Adipose tissue (tissue), 3 donors: ENCODE measurements at regions not wholly inside any gene's neighbourhood (a gene's known extent, or its start where the extent isn't known, plus 50 kb on each side); places are given as distances from the start of the nearest gene placed in this dataset.
"Not testable (repeated sequence)": the region's sequence is repeated elsewhere in the genome, so short reads cannot be mapped to it uniquely, and the experiment has no call there.

Experiments
- H3K27ac ChIP-seq: one replicate; pipeline ENCODE4 v1.5.1; 2013; ENCODE audit warnings: low read depth, low read length
- WGBS, 3 donors: extraction: QIAGEN DNeasy Blood & Tissue Kit; methylation state at CpG; one replicate each; pipeline ENCODE4 v1.1.7; 2013; 5-methylcytosine and 5-hydroxymethylcytosine counted together
- donor health status: healthy with polysubstance abuse.
- donor health status: Bipolar disorder and iron deficiency.
- donor health status: healthy.

GRCh38 chr5:135279328-135279727 is 119.7 kb downstream of the MACROH2A1 start:
- WGBS, 3 donors, result 72 to 87% (median 76%) methylated on average over 4 of the region's 4 CpGs
- no peak overlapping the region for H3K27ac ChIP-seq

GRCh38 chr5:135276151-135276550 is 122.9 kb downstream of the MACROH2A1 start:
- 61 to 65% (median 64%) methylated on average over 6 of the region's 6 CpGs for WGBS, 3 donors

DNA sequence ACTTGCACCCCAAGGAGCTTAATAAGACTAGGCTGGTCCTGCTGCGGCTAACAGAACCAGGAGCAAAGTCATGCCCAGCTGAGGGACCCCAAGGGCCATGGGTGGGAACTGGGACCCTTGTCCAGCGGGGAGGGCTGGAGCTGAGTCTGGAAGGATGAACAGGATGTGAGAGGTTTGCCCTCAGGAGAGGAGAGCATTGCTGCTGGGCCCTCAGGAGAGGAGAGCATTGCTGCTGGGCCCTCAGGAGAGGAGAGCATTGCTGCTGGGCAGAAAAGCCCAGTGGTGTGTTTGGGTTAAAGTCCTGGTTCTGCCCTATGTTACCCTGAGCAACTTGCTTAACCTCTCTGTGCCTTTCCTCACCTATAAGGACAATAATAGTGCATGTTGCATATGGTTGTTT is 125.8 kb downstream of the MACROH2A1 start:
- 85 to 96% (median 95%) methylated on average over 2 of the region's 2 CpGs for WGBS, 3 donors
- H3K27ac ChIP-seq, result no peak overlapping the region

More at GRCh38 chr5:135276151-135276550, 122.9 kb downstream of the MACROH2A1 start:
- H3K27ac ChIP-seq, result no peak overlapping the region

GRCh38 chr5:135272311-135272805 is 126.7 kb downstream of the MACROH2A1 start:
- 82 to 87% (median 87%) methylated on average over 10 to 11 of the region's 11 CpGs for WGBS, 3 donors

DNA sequence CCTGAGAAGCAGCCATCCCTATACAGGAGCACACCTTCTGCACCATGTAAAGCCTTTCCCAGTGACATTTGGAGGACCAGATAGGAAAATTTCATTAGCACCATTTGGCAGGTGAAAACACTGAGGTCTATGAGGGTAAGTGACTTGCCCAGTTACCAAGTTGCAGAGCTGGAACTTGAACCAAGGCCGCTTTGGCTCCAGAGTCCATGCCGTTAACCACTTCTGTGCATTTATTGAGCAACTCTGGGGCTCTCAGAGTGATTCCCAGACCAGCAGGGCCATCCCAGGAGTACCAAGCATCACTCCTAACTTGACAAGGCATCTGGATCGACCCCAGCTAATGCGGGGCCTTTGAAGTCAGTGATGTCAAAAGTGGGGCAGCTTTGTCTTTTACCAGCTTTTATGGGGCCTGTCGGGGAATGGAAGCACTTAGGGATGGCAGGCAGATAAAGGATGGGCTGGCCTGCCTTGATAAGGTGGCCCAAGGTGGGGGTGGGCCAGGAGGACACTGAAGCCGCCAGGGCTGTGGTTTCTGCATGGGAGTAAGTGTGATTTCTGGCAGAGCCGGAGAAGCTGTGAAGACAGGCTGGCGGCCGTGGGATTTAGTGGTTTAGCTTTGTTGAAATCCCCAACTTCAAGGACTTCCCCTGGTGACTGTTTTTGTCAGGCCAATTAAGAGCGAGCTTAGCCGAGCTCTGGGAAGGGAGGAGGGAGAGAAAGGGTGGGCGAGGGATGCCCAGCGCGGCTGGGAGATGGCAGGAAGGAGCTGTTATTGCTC is 127.3 kb downstream of the MACROH2A1 start:
- 47 to 52% (median 50%) methylated on average over 14 of the region's 14 CpGs for WGBS, 3 donors
- H3K27ac ChIP-seq, result no peak overlapping the region

More at GRCh38 chr5:135272311-135272805, 126.7 kb downstream of the MACROH2A1 start:
- no peak overlapping the region for H3K27ac ChIP-seq

DNA sequence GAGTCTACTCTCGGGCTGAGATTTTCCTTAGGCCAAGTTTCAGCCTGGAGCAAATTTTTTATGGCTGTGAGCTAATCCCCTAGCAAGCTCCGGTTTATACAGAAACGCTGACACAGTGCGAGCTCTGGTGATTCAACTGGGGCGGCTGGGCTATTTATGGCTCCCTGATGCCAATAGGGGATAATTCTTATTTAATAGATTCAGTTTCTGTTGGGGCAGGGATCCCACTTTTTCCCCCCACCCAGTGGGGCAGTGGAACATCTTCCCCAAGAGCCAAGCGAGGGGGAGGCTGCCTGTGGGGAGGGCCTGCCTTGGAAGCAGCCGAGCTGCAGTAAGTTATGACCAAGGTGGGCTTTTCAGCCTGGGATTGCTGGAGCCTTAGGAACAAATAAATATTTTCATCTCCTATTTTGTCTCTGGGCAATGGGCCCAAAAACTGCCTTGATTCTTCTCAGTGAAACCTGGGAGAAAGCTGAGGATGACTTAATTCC is 129.1 kb downstream of the MACROH2A1 start:
- 56 to 83% (median 71%) methylated on average over 7 of the region's 7 CpGs for WGBS, 3 donors
- H3K27ac ChIP-seq, result no peak overlapping the region

- WGBS, 3 donors, result 84 to 87% (median 85%) methylated on average over 2 of the region's 2 CpGs
- H3K27ac ChIP-seq, result no peak overlapping the region
These were observed 129.8 kb downstream of the MACROH2A1 start for GRCh38 chr5:135269199-135269598.

- WGBS, 3 donors, result 63 to 75% (median 70%) methylated on average over 5 of the region's 5 CpGs
- H3K27ac ChIP-seq, result no peak overlapping the region
These were observed 132.1 kb downstream of the MACROH2A1 start for GRCh38 chr5:135266975-135267374.

DNA sequence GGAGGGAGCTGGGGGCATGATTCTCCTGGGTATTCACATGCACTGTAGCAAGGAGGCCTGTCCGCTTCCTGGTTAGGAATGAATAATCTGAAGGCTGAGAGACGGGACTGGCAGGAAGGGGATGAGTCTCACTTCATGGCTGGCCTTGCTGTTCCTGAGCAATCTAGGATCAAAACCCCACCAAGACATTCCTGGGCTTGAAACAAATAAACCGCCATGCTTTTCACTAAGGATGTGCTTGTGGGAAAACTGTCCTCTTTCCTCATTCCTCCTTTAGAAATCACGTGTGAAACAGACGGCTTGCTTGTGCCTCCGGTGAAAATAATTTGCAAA is 132.8 kb downstream of the MACROH2A1 start:
- H3K27ac ChIP-seq, result no peak overlapping the region
- WGBS, 3 donors, result 56 to 64% (median 59%) methylated on average over 6 of the region's 6 CpGs

GRCh38 chr5:135265497-135266302 is 133.3 kb downstream of the MACROH2A1 start:
- WGBS, 3 donors, result 77 to 81% (median 77%) methylated on average over 13 of the region's 13 CpGs
- no peak overlapping the region for H3K27ac ChIP-seq

DNA sequence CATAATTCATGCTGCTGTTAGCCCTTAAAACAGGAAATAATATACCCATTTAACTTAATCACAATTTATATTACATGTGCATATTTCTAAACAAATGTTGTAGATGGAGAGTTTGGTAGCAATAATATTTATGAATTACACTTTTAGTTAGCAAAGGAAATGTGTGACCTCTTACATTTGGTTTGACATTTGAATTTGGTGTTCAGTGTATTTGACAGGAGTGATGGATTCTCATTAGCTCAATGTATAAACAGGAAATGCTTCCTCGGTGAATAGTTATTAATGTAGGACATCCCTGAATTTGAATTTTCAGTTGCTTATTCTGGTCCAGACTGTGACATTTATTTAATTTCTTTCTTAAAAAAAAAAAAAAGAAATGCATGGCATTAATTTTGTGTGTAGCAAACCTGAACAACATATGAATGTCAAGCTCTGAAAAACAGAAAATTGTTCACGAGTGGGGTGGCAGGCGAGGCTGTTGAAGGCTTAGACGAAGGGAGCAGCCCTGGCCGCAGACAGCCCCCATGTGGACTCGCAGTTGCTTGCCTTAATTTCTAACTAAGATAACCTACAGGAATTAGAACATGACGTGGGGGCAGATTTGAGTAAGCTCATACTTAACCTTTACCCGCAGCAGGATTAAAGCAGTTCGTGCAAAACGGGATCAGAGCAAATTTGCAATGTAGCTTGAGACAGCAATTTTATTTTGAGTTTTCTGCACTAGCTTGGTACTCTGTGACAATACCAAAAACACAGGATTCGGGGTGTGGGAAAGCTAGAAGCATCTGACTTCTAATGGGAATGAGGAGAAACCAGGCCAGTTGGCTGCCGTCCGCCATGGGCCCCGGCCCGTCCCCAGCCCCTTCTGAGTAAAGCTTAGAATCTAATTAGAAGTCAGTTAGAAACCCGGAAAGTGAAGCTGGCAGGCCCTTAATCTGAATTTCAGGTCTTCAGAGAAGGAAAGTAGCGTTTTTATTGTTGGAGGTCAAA is 134.3 kb downstream of the MACROH2A1 start:
- 75 to 86% (median 82%) methylated on average over 17 of the region's 17 CpGs for WGBS, 3 donors
- no peak overlapping the region for H3K27ac ChIP-seq

- 83 to 85% (median 84%) methylated on average over 17 of the region's 17 CpGs for WGBS, 3 donors
- H3K27ac ChIP-seq, result no peak overlapping the region
These were observed 135.9 kb downstream of the MACROH2A1 start for GRCh38 chr5:135263022-135263668.

DNA sequence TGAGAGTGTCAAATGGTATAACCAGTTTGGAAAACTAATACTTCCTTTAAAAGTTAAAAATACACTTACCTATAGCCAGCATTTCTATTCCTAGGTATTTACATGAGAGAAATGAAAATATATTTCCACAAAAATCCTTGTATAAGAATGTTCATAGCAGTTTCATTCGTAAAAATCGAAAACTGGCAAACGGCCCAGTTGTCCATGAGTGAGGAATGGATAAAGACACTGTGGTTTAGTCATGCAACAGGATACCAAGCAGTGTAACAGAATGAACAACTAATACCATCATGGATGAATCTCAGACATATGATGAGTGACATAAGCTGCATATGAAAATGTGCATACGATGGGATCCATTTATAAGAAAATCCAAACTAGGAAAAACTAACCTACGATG is 136.7 kb downstream of the MACROH2A1 start:
- no peak overlapping the region for H3K27ac ChIP-seq
- WGBS, 3 donors, result 87 to 92% (median 92%) methylated on average over 5 of the region's 5 CpGs

DNA sequence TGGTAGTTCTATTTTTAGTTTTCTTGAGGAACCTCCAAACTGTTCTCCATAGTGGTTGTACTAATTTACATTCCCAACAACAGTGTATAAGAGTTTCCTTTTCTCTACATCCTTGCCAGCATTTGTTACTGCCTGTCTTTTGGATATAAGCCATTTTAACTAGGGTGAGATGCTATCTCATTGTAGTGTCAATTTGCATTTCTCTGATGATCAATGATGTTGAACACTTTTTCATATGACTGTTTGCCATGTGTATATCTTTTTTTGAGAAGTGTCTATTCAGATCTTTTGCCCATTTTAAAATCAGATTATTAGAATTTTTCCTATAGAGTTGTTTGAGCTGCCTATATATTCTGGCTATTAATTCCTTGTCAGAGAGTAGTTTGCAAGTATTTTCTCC is 138.9 kb downstream of the MACROH2A1 start:
- H3K27ac ChIP-seq, result not testable (repeated sequence)

- no peak overlapping the region for H3K27ac ChIP-seq
These were observed 143.4 kb downstream of the MACROH2A1 start for GRCh38 chr5:135255461-135256178.

DNA sequence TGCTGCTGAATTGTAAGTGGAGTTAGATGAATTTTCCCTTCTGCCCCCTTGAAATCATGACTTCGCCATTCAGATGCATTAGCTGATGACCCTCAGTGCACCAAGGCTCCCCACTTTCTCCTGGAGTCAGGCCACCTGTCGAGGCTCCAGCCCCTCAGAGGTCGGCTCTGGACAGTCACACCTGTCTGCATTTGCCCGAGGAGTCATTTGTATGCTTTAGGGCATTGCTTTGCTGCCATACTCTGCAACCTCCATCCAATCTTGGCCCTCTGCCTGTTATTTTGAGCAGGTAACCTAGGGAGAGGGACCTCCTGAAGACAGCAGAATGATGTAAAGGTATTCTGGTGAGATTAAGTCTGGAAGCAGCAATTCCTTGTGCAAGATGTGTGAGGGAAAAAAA is 144.8 kb downstream of the MACROH2A1 start:
- H3K27ac ChIP-seq, result no peak overlapping the region
- 60 to 89% (median 79%) methylated on average over 4 of the region's 4 CpGs for WGBS, 3 donors

More at GRCh38 chr5:135255461-135256178, 143.4 kb downstream of the MACROH2A1 start:
- WGBS, 3 donors, result 59 to 89% (median 83%) methylated on average over 4 of the region's 4 CpGs

- no peak overlapping the region for H3K27ac ChIP-seq
- 89 to 93% (median 91%) methylated on average over 8 of the region's 8 CpGs for WGBS, 3 donors
These were observed 145.3 kb downstream of the MACROH2A1 start for GRCh38 chr5:135253601-135254178.
